H1 (cell line): ENCODE measurements at regions not wholly inside any gene's neighbourhood (a gene's known extent, or its start where the extent isn't known, plus 50 kb on each side); places are given as distances from the start of the nearest gene placed in this dataset.

ENCODE experiments used
- BCL11A ChIP-seq, 2 experiments: IDR thresholded peaks; one replicate each; pipeline ENCODE4 v1.6.1; 2011; ENCODE audit warnings: low read depth in 2 of 2, low read length in 2 of 2, mild to moderate bottlenecking in 2 of 2
- RNF2 ChIP-seq: fragments of 200-900, 300-1000 bp; sonication (generic); IDR thresholded peaks from 2 replicates; pipeline ENCODE4 v1.7.1; 2016; ENCODE audit warnings: borderline replicate concordance, low read depth, mild to moderate bottlenecking, antibody characterized with exemption, low read length; ENCODE audit not compliant: poor library complexity, severe bottlenecking; ENCODE audit errors: missing control alignments
- SAP30 ChIP-seq: fragments of 300-600 bp; sonication (generic); IDR thresholded peaks from 2 replicates; pipeline ENCODE4 v1.7.1; 2012; ENCODE audit warnings: low read length, moderate library complexity, mild to moderate bottlenecking, inconsistent platforms; ENCODE audit not compliant: insufficient read depth, insufficient replicate concordance

- TF ChIP-seq RNF2 (no peak), SAP30 (no peak), BCL11A (IDR thresholded peaks at IDR 0.05; ENCODE audit: low read depth in 2 of 2, low read length in 2 of 2) (no peak)
These were observed 980.0 kb downstream of the DNAJB9 start (continued) for GRCh38 chr7:109549471-109550193.
